ENCODE measurements at regions not wholly inside any gene's neighbourhood (a gene's known extent, or its start where the extent isn't known, plus 50 kb on each side); places are given as distances from the start of the nearest gene placed in this dataset.

DNA sequence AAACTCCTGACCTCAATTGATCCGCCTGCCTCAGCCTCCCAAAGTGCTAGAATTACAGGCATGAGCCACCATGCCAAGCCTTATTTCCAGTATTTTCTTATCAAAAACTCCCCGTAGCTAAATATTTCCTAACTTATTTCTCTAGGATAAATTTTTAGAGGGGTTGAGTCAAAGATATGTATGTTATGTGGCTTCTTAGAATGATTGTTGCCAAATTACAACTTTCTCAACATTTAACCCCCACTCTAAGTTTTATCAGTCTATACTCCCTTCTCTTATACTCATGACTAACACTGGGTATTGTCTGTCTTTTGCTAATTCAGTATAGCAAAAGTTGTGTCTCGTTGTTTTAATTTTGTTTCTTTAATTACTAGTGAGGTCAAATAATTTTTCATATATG is 187.7 kb upstream of the LNX1 start:
- Histone ChIP-seq H4K20me1 (ENCODE audit: insufficient read depth, poor library complexity, severe bottlenecking) (no peaks in the 10 kb centered on the region), H3K9me2 (replicated peaks; ENCODE audit: insufficient read depth) (no peaks in the 10 kb centered on the region), H3K4me1 (ENCODE audit: insufficient read depth) (peaks cover 24% of the 10 kb centered on the region), H3K4me3 (no peak overlapping the region), H2AFZ (no peak overlapping the region), H3K9me3 (ENCODE audit: low read depth) (no peaks in the 10 kb centered on the region), H3K27me3 (no peaks in the 10 kb centered on the region), H3K79me2 (no peaks in the 10 kb centered on the region), H3K4me2 (no peak overlapping the region), H3K27ac (no peak overlapping the region), H3K36me3 (replicated peaks; ENCODE audit: insufficient read depth, low read depth) (no peaks in the 10 kb centered on the region)
- 80% methylated on average over 3 of the region's 3 CpGs for WGBS (ENCODE audit: low lambda C conversion rate, missing lambda C conversion rate)
- no peak for DNase-seq (ENCODE audit: low spot score)
- TF ChIP-seq CTCF (IDR thresholded peaks at IDR 0.05; ENCODE audit: poor library complexity) (no peak), EZH2phosphoT487 (IDR thresholded peaks at IDR 0.05; ENCODE audit: low read depth, severe bottlenecking, unreplicated experiment) (no peak), EZH2 (IDR thresholded peaks at IDR 0.05; ENCODE audit: borderline replicate concordance) (no peak)

DNA sequence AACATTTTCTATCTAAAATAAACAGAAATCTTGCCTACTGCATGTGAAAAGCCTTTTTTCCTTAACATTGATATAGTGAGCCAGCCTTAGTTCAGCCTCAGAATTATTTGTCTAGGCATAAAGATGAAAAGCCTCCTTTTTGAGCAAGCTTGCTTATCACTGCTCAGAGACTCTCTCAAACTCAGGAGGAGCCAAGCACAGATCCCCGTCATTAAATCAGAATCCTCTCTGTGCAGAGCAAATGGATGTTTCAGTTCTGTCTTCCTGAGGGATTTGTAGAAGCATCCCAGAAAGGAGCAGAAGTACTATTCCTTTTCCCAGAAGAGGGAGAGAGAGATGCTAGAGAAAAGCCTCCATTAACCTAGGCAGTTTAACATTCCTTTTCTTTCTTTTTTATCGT is 186.9 kb upstream of the LNX1 start:
- H3K27ac ChIP-seq = peak overlapping the region; percentile 17
- no peak for TF ChIP-seq CTCF (IDR thresholded peaks at IDR 0.05; ENCODE audit: poor library complexity)
- no peak for TF ChIP-seq EZH2phosphoT487 (IDR thresholded peaks at IDR 0.05; ENCODE audit: low read depth, severe bottlenecking, unreplicated experiment)
- TF ChIP-seq EZH2 (IDR thresholded peaks at IDR 0.05; ENCODE audit: borderline replicate concordance) = no peak

DNA sequence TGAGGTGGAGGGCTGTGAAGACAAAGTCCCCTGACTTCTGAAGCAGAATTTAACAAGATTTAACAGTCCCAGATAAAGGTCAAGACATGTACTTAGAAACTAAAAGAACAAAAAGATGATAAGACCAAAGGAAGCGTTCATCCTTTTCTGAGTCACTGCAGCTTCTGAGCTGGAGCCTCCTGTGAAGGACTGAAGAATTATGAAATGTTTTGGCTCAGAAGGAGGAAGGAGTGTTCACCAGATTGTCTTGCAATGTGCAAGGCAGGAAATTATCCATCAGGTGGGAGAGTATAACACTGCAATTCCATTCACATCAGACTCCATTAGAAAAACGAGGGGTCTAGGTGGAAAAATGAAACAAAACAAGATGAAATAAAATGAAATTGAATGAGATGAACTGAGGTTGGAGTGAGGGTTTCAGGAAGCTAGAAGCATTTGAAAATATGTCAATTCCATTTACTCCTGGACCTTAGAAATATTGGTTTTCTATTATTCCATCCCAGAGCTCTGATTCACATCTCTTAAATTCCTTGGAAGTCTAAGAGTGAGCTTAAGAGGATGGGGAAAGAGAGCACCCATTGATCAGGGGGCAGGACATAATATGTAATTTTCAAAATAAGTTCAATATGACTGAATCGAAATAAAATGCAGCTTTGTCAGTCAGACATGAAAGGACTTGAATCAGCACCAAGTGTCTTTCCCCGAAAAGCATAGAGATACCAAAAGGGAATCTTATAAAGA is 186.1 kb upstream of the LNX1 start:
- Histone ChIP-seq H3K27me3 (no peaks in the 10 kb centered on the region), H3K27ac (peak overlapping the region; percentile 17), H3K9me2 (replicated peaks; ENCODE audit: insufficient read depth) (no peaks in the 10 kb centered on the region), H3K4me3 (no peak overlapping the region), H3K9me3 (ENCODE audit: low read depth) (no peaks in the 10 kb centered on the region), H3K4me1 (ENCODE audit: insufficient read depth) (peaks cover 24% of the 10 kb centered on the region), H3K4me2 (no peak overlapping the region), H2AFZ (no peak overlapping the region), H3K36me3 (replicated peaks; ENCODE audit: insufficient read depth, low read depth) (no peaks in the 10 kb centered on the region), H3K79me2 (no peaks in the 10 kb centered on the region), H4K20me1 (ENCODE audit: insufficient read depth, poor library complexity, severe bottlenecking) (no peaks in the 10 kb centered on the region)
- TF ChIP-seq CTCF (IDR thresholded peaks at IDR 0.05; ENCODE audit: poor library complexity) = no peak
- TF ChIP-seq EZH2 (IDR thresholded peaks at IDR 0.05; ENCODE audit: borderline replicate concordance) = no peak
- no peak for TF ChIP-seq EZH2phosphoT487 (IDR thresholded peaks at IDR 0.05; ENCODE audit: low read depth, severe bottlenecking, unreplicated experiment)
- peak; percentile 33 for DNase-seq (ENCODE audit: low spot score)
- WGBS (ENCODE audit: low lambda C conversion rate, missing lambda C conversion rate) = 64% methylated on average over 4 of the region's 4 CpGs

More for the DNA sequence above, 186.9 kb upstream of the LNX1 start:
- WGBS (ENCODE audit: low lambda C conversion rate, missing lambda C conversion rate) = 50% methylated on average over 2 of the region's 2 CpGs
- no peak overlapping the region for H2AFZ ChIP-seq
- H3K79me2 ChIP-seq = no peaks in the 10 kb centered on the region
- no peaks in the 10 kb centered on the region for H4K20me1 ChIP-seq (ENCODE audit: insufficient read depth, poor library complexity, severe bottlenecking)
- DNase-seq (ENCODE audit: low spot score) = no peak
- peak overlapping the region; percentile 17 for H3K4me2 ChIP-seq
- H3K4me1 ChIP-seq (ENCODE audit: insufficient read depth) = peaks cover 24% of the 10 kb centered on the region
- H3K4me3 ChIP-seq = no peak overlapping the region
- no peaks in the 10 kb centered on the region for H3K9me3 ChIP-seq (ENCODE audit: low read depth)
- no peaks in the 10 kb centered on the region for H3K9me2 ChIP-seq (replicated peaks; ENCODE audit: insufficient read depth)
- no peaks in the 10 kb centered on the region for H3K27me3 ChIP-seq
- H3K36me3 ChIP-seq (replicated peaks; ENCODE audit: insufficient read depth, low read depth) = no peaks in the 10 kb centered on the region

All from hepatocyte (in vitro differentiated cells).